ENCODE measurements at regions not wholly inside any gene's neighbourhood (a gene's known extent, or its start where the extent isn't known, plus 50 kb on each side); places are given as distances from the start of the nearest gene placed in this dataset.

DNA sequence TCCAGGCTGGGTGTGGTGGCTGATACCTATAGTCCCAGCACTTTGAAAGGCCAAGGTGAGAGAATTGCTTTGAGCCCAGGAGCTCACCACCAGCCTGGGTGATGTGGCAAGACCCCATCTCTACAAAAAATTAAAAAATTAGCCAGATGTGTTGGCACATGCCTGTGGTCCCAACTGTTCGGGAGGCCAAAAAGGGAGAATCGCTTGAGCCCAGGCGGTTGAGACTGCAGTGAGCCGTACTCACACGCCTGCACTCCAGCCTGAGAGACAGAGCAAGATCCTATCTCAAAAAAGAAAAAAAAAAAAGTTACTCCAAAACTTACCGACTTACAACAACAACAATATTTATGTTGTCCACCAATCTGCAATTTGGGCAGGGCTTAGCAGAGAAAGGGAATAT lies 178.0 kb upstream of the FN1 start:
- Histone ChIP-seq H3K23me2 (ENCODE audit: low read depth, low read length) (no peaks in the 10 kb centered on the region), H3K79me2 (ENCODE audit: control insufficient read depth in 1 of 2, insufficient read depth in 2 of 2, low read length in 2 of 2) (no peaks in the 10 kb centered on the region), H3K9ac (replicated peaks in 1 of 4; ENCODE audit: extremely low read depth in 1 of 4, low read depth in 3 of 4, low read length in 3 of 4) (no peak overlapping the region), H4K5ac (ENCODE audit: insufficient read length, low read depth, low read length) (no peak overlapping the region), H2BK20ac (ENCODE audit: low read length) (no peak overlapping the region), H2BK120ac (replicated peaks; ENCODE audit: low read depth, low read length) (no peak overlapping the region), H2AFZ (ENCODE audit: low read length) (no peak overlapping the region), H3K27me3 (replicated peaks in 1 of 4; ENCODE audit: control insufficient read depth in 3 of 4, extremely low read depth in 1 of 4, insufficient read depth in 3 of 4, low read length in 3 of 4) (no peaks in the 10 kb centered on the region), H3K14ac (ENCODE audit: insufficient read length) (no peak overlapping the region), H3K18ac (ENCODE audit: extremely low read depth, low read length) (no peak overlapping the region), H4K8ac (ENCODE audit: extremely low read depth, insufficient read depth, low read length) (no peak overlapping the region), H2BK12ac (ENCODE audit: low read depth, low read length) (no peak overlapping the region), H3K23ac (ENCODE audit: insufficient read length) (no peak overlapping the region), H3K27ac (ENCODE audit: low read depth, low read length) (no peak overlapping the region), H3K9me3 (ENCODE audit: insufficient read depth in 2 of 2, low read depth in 1 of 2, low read length in 1 of 2) (peaks cover 7 to 14% of the 10 kb centered on the region in 2 experiments), H4K91ac (replicated peaks; ENCODE audit: insufficient read length, low read length) (no peak overlapping the region), H3K36me3 (ENCODE audit: control insufficient read depth in 2 of 4, insufficient read depth in 4 of 4, low read length in 3 of 4) (no peaks in the 10 kb centered on the region), H2BK15ac (ENCODE audit: low read length) (no peak overlapping the region), H3K4ac (replicated peaks; ENCODE audit: insufficient read length, low read depth, low read length) (no peak overlapping the region), H3K56ac (replicated peaks; ENCODE audit: insufficient read length, low read depth, low read length) (no peak overlapping the region), H3K4me3 (ENCODE audit: extremely low read depth in 1 of 4, insufficient read depth in 2 of 4, low read depth in 3 of 4, low read length in 4 of 4) (no peak overlapping the region), H3K79me1 (ENCODE audit: low read depth, low read length) (no peaks in the 10 kb centered on the region), H2AK5ac (ENCODE audit: low read depth, low read length) (no peak overlapping the region), H3K4me2 (ENCODE audit: insufficient read depth in 1 of 2, low read depth in 2 of 2, low read length in 2 of 2) (no peak overlapping the region), H3K4me1 (replicated peaks in 1 of 4; ENCODE audit: control insufficient read depth in 3 of 4, insufficient read depth in 4 of 4, low read length in 3 of 4) (peaks cover 0 to 5% (median 3%) of the 10 kb centered on the region in 4 experiments; a peak in 5 of 7 replicates), H4K20me1 (replicated peaks in 1 of 2; ENCODE audit: control insufficient read depth in 1 of 2, insufficient read depth in 2 of 2, low read length in 2 of 2) (no peaks in the 10 kb centered on the region), H2BK5ac (ENCODE audit: low read depth, low read length) (no peak overlapping the region)
- no peak for DNase-seq (ENCODE audit: low read depth in 1 of 2, low spot score in 2 of 2)
- WGBS, 2 experiments (ENCODE audit: extremely low coverage in 1 of 2, insufficient coverage in 1 of 2, insufficient read length in 1 of 2, insufficient replicate concordance in 2 of 2, low coverage in 1 of 2, low lambda C conversion rate in 2 of 2, missing lambda C conversion rate in 1 of 2): 90% methylated on average over 6 of the region's 6 CpGs; no CpG with 5 or more reads in 1 of the 2 experiments
- POLR2A ChIA-PET (ENCODE audit: partially characterized antibody): interaction anchor here (0.8 kb wide), 1 partner anchor 12 kb away, joined by 3 read pairs; no protein-coding TSS in a partner anchor
- no peak for FAIRE-seq
- CTCF ChIA-PET (ENCODE audit: partially characterized antibody): interaction anchor here (0.7 kb wide), 2 partner anchors 40 to 159 kb away, joined by 3 read pairs; no protein-coding TSS in a partner anchor
- TF ChIP-seq CHD1 (IDR thresholded peaks at IDR 0.05; ENCODE audit: low read depth, low read length) (no peak), POU5F1 (IDR thresholded peaks at IDR 0.05; ENCODE audit: low read depth, low read length) (no peak), TAF1 (IDR thresholded peaks at IDR 0.05; ENCODE audit: low read depth, low read length) (no peak), CTBP2 (IDR thresholded peaks at IDR 0.05; ENCODE audit: borderline replicate concordance, insufficient read depth, insufficient read length, low read length) (no peak), USF2 (IDR thresholded peaks at IDR 0.05; ENCODE audit: low read length) (no peak), SAP30 (IDR thresholded peaks at IDR 0.05; ENCODE audit: insufficient read depth, insufficient replicate concordance, low read length) (no peak), CHD2 (IDR thresholded peaks at IDR 0.05; ENCODE audit: low read length) (no peak), KDM4A (IDR thresholded peaks at IDR 0.05; ENCODE audit: low read depth, low read length, severe bottlenecking) (no peak), POLR2AphosphoS5 (IDR thresholded peaks at IDR 0.05; ENCODE audit: low read depth, low read length) (no peak), FOSL1 (IDR thresholded peaks at IDR 0.05; ENCODE audit: insufficient read depth, low read depth, low read length) (no peak)
- TF ChIP-seq, protein P1, sequence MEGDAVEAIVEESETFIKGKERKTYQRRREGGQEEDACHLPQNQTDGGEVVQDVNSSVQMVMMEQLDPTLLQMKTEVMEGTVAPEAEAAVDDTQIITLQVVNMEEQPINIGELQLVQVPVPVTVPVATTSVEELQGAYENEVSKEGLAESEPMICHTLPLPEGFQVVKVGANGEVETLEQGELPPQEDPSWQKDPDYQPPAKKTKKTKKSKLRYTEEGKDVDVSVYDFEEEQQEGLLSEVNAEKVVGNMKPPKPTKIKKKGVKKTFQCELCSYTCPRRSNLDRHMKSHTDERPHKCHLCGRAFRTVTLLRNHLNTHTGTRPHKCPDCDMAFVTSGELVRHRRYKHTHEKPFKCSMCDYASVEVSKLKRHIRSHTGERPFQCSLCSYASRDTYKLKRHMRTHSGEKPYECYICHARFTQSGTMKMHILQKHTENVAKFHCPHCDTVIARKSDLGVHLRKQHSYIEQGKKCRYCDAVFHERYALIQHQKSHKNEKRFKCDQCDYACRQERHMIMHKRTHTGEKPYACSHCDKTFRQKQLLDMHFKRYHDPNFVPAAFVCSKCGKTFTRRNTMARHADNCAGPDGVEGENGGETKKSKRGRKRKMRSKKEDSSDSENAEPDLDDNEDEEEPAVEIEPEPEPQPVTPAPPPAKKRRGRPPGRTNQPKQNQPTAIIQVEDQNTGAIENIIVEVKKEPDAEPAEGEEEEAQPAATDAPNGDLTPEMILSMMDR (IDR thresholded peaks at IDR 0.05; ENCODE audit: control extremely low read depth in 1 of 3, insufficient read depth in 1 of 3, low read depth in 1 of 3, low read length in 3 of 3): no peak

Data from H1 (cell line).